ENCODE measurements at regions not wholly inside any gene's neighbourhood (a gene's known extent, or its start where the extent isn't known, plus 50 kb on each side); places are given as distances from the start of the nearest gene placed in this dataset.

- DNase-seq = peak; percentile 56
- Histone ChIP-seq H3K4me3 (ENCODE audit: low read depth in 1 of 2, low read length in 2 of 2) (peak overlapping the region in 1 of 2 experiments; percentile 1; a peak in 1 of 4 replicates), H3K4me1 (ENCODE audit: insufficient read depth, low read length) (peaks cover 92% of the 10 kb centered on the region), H4K20me1 (ENCODE audit: insufficient read depth, low read length) (no peaks in the 10 kb centered on the region), H3K79me2 (ENCODE audit: insufficient read depth, low read length) (peaks cover 43% of the 10 kb centered on the region), H3K27ac (ENCODE audit: low read length) (peak overlapping the region; percentile 99), H3K27me3 (ENCODE audit: insufficient read depth, low read length, poor library complexity) (no peaks in the 10 kb centered on the region), H3K9me3 (ENCODE audit: insufficient read depth, low read length, severe bottlenecking) (no peaks in the 10 kb centered on the region), H3K4me2 (ENCODE audit: insufficient read depth, low read length) (peak overlapping the region; percentile 54), H3K36me3 (ENCODE audit: insufficient read depth, low read length) (no peaks in the 10 kb centered on the region; the same call in 1 of the 2 replicates), H2AFZ (ENCODE audit: low read depth, low read length) (peak overlapping the region; percentile 7; the same call in 1 of the 2 replicates), H3K9ac (ENCODE audit: low read depth, low read length) (peak overlapping the region; percentile 82)
- ATAC-seq (ENCODE audit: insufficient read depth, low read depth) = peak; percentile 22
- TF ChIP-seq EZH2 (IDR thresholded peaks at IDR 0.05; ENCODE audit: borderline replicate concordance, low read depth, low read length, severe bottlenecking) (no peak), CTCF (IDR thresholded peaks at IDR 0.05; ENCODE audit: borderline replicate concordance, extremely low read depth, low read length, poor library complexity, severe bottlenecking) (no peak)
These were observed 62.6 kb upstream of the RPS23 start for GRCh38 chr5:82340799-82341198.

- Histone ChIP-seq H3K27ac (ENCODE audit: low read length) (peak overlapping the region; percentile 99), H3K9ac (ENCODE audit: low read depth, low read length) (peak overlapping the region; percentile 82), H3K4me2 (ENCODE audit: insufficient read depth, low read length) (peak overlapping the region; percentile 54), H3K4me1 (ENCODE audit: insufficient read depth, low read length) (peaks cover 83% of the 10 kb centered on the region), H3K36me3 (ENCODE audit: insufficient read depth, low read length) (no peaks in the 10 kb centered on the region; the same call in 1 of the 2 replicates), H3K4me3 (ENCODE audit: low read depth in 1 of 2, low read length in 2 of 2) (no peak overlapping the region; a peak in 1 of 4 replicates), H4K20me1 (ENCODE audit: insufficient read depth, low read length) (no peaks in the 10 kb centered on the region), H2AFZ (ENCODE audit: low read depth, low read length) (peak overlapping the region; percentile 33), H3K27me3 (ENCODE audit: insufficient read depth, low read length, poor library complexity) (no peaks in the 10 kb centered on the region), H3K79me2 (ENCODE audit: insufficient read depth, low read length) (peaks cover 33% of the 10 kb centered on the region), H3K9me3 (ENCODE audit: insufficient read depth, low read length, severe bottlenecking) (no peaks in the 10 kb centered on the region)
- TF ChIP-seq EZH2 (IDR thresholded peaks at IDR 0.05; ENCODE audit: borderline replicate concordance, low read depth, low read length, severe bottlenecking) = no peak
- no peak for TF ChIP-seq CTCF (IDR thresholded peaks at IDR 0.05; ENCODE audit: borderline replicate concordance, extremely low read depth, low read length, poor library complexity, severe bottlenecking)
- ATAC-seq (ENCODE audit: insufficient read depth, low read depth) = no peak
- no peak for DNase-seq
These were observed 61.6 kb upstream of the RPS23 start for GRCh38 chr5:82339792-82340191.

GRCh38 chr5:82338771-82339373, 60.7 kb upstream of the RPS23 start:
- TF ChIP-seq CTCF (IDR thresholded peaks at IDR 0.05; ENCODE audit: borderline replicate concordance, extremely low read depth, low read length, poor library complexity, severe bottlenecking) = no peak
- no peak for TF ChIP-seq EZH2 (IDR thresholded peaks at IDR 0.05; ENCODE audit: borderline replicate concordance, low read depth, low read length, severe bottlenecking)
- H3K36me3 ChIP-seq (ENCODE audit: insufficient read depth, low read length) = no peaks in the 10 kb centered on the region; the same call in 1 of the 2 replicates
- H3K4me3 ChIP-seq (ENCODE audit: low read depth in 1 of 2, low read length in 2 of 2) = no peak overlapping the region
- peak overlapping the region; percentile 99 for H3K27ac ChIP-seq (ENCODE audit: low read length)
- DNase-seq = peak; percentile 21
- H3K9ac ChIP-seq (ENCODE audit: low read depth, low read length) = peak overlapping the region; percentile 82; the same call in 1 of the 2 replicates
- peaks cover 74% of the 10 kb centered on the region for H3K4me1 ChIP-seq (ENCODE audit: insufficient read depth, low read length)
- peaks cover 25% of the 10 kb centered on the region for H3K79me2 ChIP-seq (ENCODE audit: insufficient read depth, low read length)
- no peak overlapping the region; the same call in 1 of the 2 replicates for H3K4me2 ChIP-seq (ENCODE audit: insufficient read depth, low read length)
- ATAC-seq (ENCODE audit: insufficient read depth, low read depth) = no peak
- H3K27me3 ChIP-seq (ENCODE audit: insufficient read depth, low read length, poor library complexity) = no peaks in the 10 kb centered on the region
- H3K9me3 ChIP-seq (ENCODE audit: insufficient read depth, low read length, severe bottlenecking) = no peaks in the 10 kb centered on the region
- no peaks in the 10 kb centered on the region for H4K20me1 ChIP-seq (ENCODE audit: insufficient read depth, low read length)
- H2AFZ ChIP-seq (ENCODE audit: low read depth, low read length) = peak overlapping the region; percentile 53

Measured in DND-41 (cell line).